ENCODE measurements at regions not wholly inside any gene's neighbourhood (a gene's known extent, or its start where the extent isn't known, plus 50 kb on each side); places are given as distances from the start of the nearest gene placed in this dataset.

- Histone ChIP-seq H3K4me3 (ENCODE audit: low read length) (no peak overlapping the region), H3K4me1 (ENCODE audit: insufficient read depth, low read length) (no peaks in the 10 kb centered on the region)
Observed at GRCh38 chr1:189538271-189538670, 939.4 kb downstream of the BRINP3 start.

GRCh38 chr1:189550498-189550897, 927.2 kb downstream of the BRINP3 start:
- no peaks in the 10 kb centered on the region for H3K27me3 ChIP-seq (ENCODE audit: insufficient read depth, low read length)
- H3K9me3 ChIP-seq (ENCODE audit: low read depth, low read length) = no peaks in the 10 kb centered on the region
- no peak overlapping the region for H3K4me3 ChIP-seq (ENCODE audit: low read length)
- H3K4me1 ChIP-seq (ENCODE audit: insufficient read depth, low read length) = no peaks in the 10 kb centered on the region

More at GRCh38 chr1:189538271-189538670, 939.4 kb downstream of the BRINP3 start:
- Histone ChIP-seq H3K27me3 (ENCODE audit: insufficient read depth, low read length) (no peaks in the 10 kb centered on the region), H3K9me3 (ENCODE audit: low read depth, low read length) (no peaks in the 10 kb centered on the region)

GRCh38 chr1:189563784-189564183, 913.9 kb downstream of the BRINP3 start:
- no peak overlapping the region for H3K4me3 ChIP-seq (ENCODE audit: low read length)
- no peaks in the 10 kb centered on the region for H3K4me1 ChIP-seq (ENCODE audit: insufficient read depth, low read length)
- H3K27me3 ChIP-seq (ENCODE audit: insufficient read depth, low read length) = no peaks in the 10 kb centered on the region
- no peaks in the 10 kb centered on the region for H3K9me3 ChIP-seq (ENCODE audit: low read depth, low read length)

- Histone ChIP-seq H3K4me1 (ENCODE audit: insufficient read depth, low read length) (no peaks in the 10 kb centered on the region), H3K9me3 (ENCODE audit: low read depth, low read length) (no peaks in the 10 kb centered on the region), H3K4me3 (ENCODE audit: low read length) (no peak overlapping the region), H3K27me3 (ENCODE audit: insufficient read depth, low read length) (no peaks in the 10 kb centered on the region)
Observed at GRCh38 chr1:189567890-189568289, 909.8 kb downstream of the BRINP3 start.

GRCh38 chr1:189596197-189596596, 881.5 kb downstream of the BRINP3 start:
- Histone ChIP-seq H3K4me1 (ENCODE audit: insufficient read depth, low read length) (no peaks in the 10 kb centered on the region), H3K4me3 (ENCODE audit: low read length) (no peak overlapping the region), H3K27me3 (ENCODE audit: insufficient read depth, low read length) (no peaks in the 10 kb centered on the region), H3K9me3 (ENCODE audit: low read depth, low read length) (peaks cover 4% of the 10 kb centered on the region)

- peaks cover 4% of the 10 kb centered on the region for H3K9me3 ChIP-seq (ENCODE audit: low read depth, low read length)
- no peak overlapping the region for H3K4me3 ChIP-seq (ENCODE audit: low read length)
- no peaks in the 10 kb centered on the region for H3K27me3 ChIP-seq (ENCODE audit: insufficient read depth, low read length)
- H3K4me1 ChIP-seq (ENCODE audit: insufficient read depth, low read length) = no peaks in the 10 kb centered on the region
Observed at GRCh38 chr1:189597083-189597482, 880.6 kb downstream of the BRINP3 start.

- peaks cover 7% of the 10 kb centered on the region for H3K9me3 ChIP-seq (ENCODE audit: low read depth, low read length)
- H3K27me3 ChIP-seq (ENCODE audit: insufficient read depth, low read length) = no peaks in the 10 kb centered on the region
- H3K4me1 ChIP-seq (ENCODE audit: insufficient read depth, low read length) = no peaks in the 10 kb centered on the region
- no peak overlapping the region for H3K4me3 ChIP-seq (ENCODE audit: low read length)
Observed at GRCh38 chr1:189605226-189605625, 872.4 kb downstream of the BRINP3 start.

- H3K4me1 ChIP-seq (ENCODE audit: insufficient read depth, low read length) = no peaks in the 10 kb centered on the region
- peaks cover 7% of the 10 kb centered on the region for H3K9me3 ChIP-seq (ENCODE audit: low read depth, low read length)
- H3K27me3 ChIP-seq (ENCODE audit: insufficient read depth, low read length) = no peaks in the 10 kb centered on the region
- H3K4me3 ChIP-seq (ENCODE audit: low read length) = no peak overlapping the region
Observed at GRCh38 chr1:189606047-189606446, 871.6 kb downstream of the BRINP3 start.

GRCh38 chr1:189606795-189607476, 870.7 kb downstream of the BRINP3 start:
- Histone ChIP-seq H3K27me3 (ENCODE audit: insufficient read depth, low read length) (no peaks in the 10 kb centered on the region), H3K9me3 (ENCODE audit: low read depth, low read length) (peaks cover 7% of the 10 kb centered on the region), H3K4me1 (ENCODE audit: insufficient read depth, low read length) (no peaks in the 10 kb centered on the region), H3K4me3 (ENCODE audit: low read length) (no peak overlapping the region)

- no peak overlapping the region for H3K4me3 ChIP-seq (ENCODE audit: low read length)
- H3K9me3 ChIP-seq (ENCODE audit: low read depth, low read length) = peaks cover 7% of the 10 kb centered on the region
- H3K27me3 ChIP-seq (ENCODE audit: insufficient read depth, low read length) = no peaks in the 10 kb centered on the region
- no peaks in the 10 kb centered on the region for H3K4me1 ChIP-seq (ENCODE audit: insufficient read depth, low read length)
Observed at GRCh38 chr1:189607477-189608096, 870.1 kb downstream of the BRINP3 start.

- H3K4me3 ChIP-seq (ENCODE audit: low read length) = no peak overlapping the region
- no peaks in the 10 kb centered on the region for H3K4me1 ChIP-seq (ENCODE audit: insufficient read depth, low read length)
- H3K9me3 ChIP-seq (ENCODE audit: low read depth, low read length) = peaks cover 7% of the 10 kb centered on the region
- H3K27me3 ChIP-seq (ENCODE audit: insufficient read depth, low read length) = no peaks in the 10 kb centered on the region
Observed at GRCh38 chr1:189609167-189609566, 868.5 kb downstream of the BRINP3 start.

- Histone ChIP-seq H3K4me3 (ENCODE audit: low read length) (no peak overlapping the region), H3K9me3 (ENCODE audit: low read depth, low read length) (no peaks in the 10 kb centered on the region), H3K27me3 (ENCODE audit: insufficient read depth, low read length) (no peaks in the 10 kb centered on the region), H3K4me1 (ENCODE audit: insufficient read depth, low read length) (no peaks in the 10 kb centered on the region)
Observed at GRCh38 chr1:189616893-189617292, 860.8 kb downstream of the BRINP3 start.

- Histone ChIP-seq H3K27me3 (ENCODE audit: insufficient read depth, low read length) (no peaks in the 10 kb centered on the region), H3K9me3 (ENCODE audit: low read depth, low read length) (no peaks in the 10 kb centered on the region), H3K4me3 (ENCODE audit: low read length) (no peak overlapping the region), H3K4me1 (ENCODE audit: insufficient read depth, low read length) (no peaks in the 10 kb centered on the region)
Observed at GRCh38 chr1:189619682-189620332, 857.9 kb downstream of the BRINP3 start.

- Histone ChIP-seq H3K9me3 (ENCODE audit: low read depth, low read length) (no peaks in the 10 kb centered on the region), H3K27me3 (ENCODE audit: insufficient read depth, low read length) (no peaks in the 10 kb centered on the region), H3K4me3 (ENCODE audit: low read length) (no peak overlapping the region), H3K4me1 (ENCODE audit: insufficient read depth, low read length) (no peaks in the 10 kb centered on the region)
Observed at GRCh38 chr1:189620471-189620870, 857.2 kb downstream of the BRINP3 start.

- Histone ChIP-seq H3K27me3 (ENCODE audit: insufficient read depth, low read length) (no peaks in the 10 kb centered on the region), H3K4me1 (ENCODE audit: insufficient read depth, low read length) (no peaks in the 10 kb centered on the region), H3K9me3 (ENCODE audit: low read depth, low read length) (no peaks in the 10 kb centered on the region), H3K4me3 (ENCODE audit: low read length) (no peak overlapping the region)
Observed at GRCh38 chr1:189623336-189623735, 854.3 kb downstream of the BRINP3 start.
